ENCODE measurements at regions not wholly inside any gene's neighbourhood (a gene's known extent, or its start where the extent isn't known, plus 50 kb on each side); places are given as distances from the start of the nearest gene placed in this dataset.

- no peaks in the 10 kb centered on the region for H3K9me2 ChIP-seq (ENCODE audit: insufficient read depth, low read length)
- TF ChIP-seq RAD21 (conservative IDR thresholded peaks at IDR 0.05) (no peak), EP300 (conservative IDR thresholded peaks at IDR 0.05; ENCODE audit: poor library complexity, severe bottlenecking) (no peak), REST (IDR thresholded peaks at IDR 0.05; ENCODE audit: borderline replicate concordance) (no peak), TAF1 (IDR thresholded peaks at IDR 0.05; ENCODE audit: low read depth) (no peak), MXI1 (conservative IDR thresholded peaks at IDR 0.05; ENCODE audit: poor library complexity, severe bottlenecking) (no peak), EZH2 (IDR thresholded peaks at IDR 0.05; ENCODE audit: borderline replicate concordance, insufficient read depth, low read length, poor library complexity, severe bottlenecking) (no peak), SMC3 (conservative IDR thresholded peaks at IDR 0.05; ENCODE audit: poor library complexity) (no peak), POLR2AphosphoS5 (IDR thresholded peaks at IDR 0.05) (no peak)
- TF ChIP-seq, protein P1, sequence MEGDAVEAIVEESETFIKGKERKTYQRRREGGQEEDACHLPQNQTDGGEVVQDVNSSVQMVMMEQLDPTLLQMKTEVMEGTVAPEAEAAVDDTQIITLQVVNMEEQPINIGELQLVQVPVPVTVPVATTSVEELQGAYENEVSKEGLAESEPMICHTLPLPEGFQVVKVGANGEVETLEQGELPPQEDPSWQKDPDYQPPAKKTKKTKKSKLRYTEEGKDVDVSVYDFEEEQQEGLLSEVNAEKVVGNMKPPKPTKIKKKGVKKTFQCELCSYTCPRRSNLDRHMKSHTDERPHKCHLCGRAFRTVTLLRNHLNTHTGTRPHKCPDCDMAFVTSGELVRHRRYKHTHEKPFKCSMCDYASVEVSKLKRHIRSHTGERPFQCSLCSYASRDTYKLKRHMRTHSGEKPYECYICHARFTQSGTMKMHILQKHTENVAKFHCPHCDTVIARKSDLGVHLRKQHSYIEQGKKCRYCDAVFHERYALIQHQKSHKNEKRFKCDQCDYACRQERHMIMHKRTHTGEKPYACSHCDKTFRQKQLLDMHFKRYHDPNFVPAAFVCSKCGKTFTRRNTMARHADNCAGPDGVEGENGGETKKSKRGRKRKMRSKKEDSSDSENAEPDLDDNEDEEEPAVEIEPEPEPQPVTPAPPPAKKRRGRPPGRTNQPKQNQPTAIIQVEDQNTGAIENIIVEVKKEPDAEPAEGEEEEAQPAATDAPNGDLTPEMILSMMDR (IDR thresholded peaks at IDR 0.05; ENCODE audit: poor library complexity, severe bottlenecking) = no peak
- H3F3A ChIP-seq (ENCODE audit: insufficient read depth, low read length, poor library complexity, severe bottlenecking) = no peaks in the 10 kb centered on the region
- no peaks in the 10 kb centered on the region for H3K79me2 ChIP-seq (replicated peaks; ENCODE audit: insufficient read depth, low read length)
- no peaks in the 10 kb centered on the region for H3K27me3 ChIP-seq (ENCODE audit: insufficient read depth, low read depth, low read length)
- H3K9ac ChIP-seq (ENCODE audit: low read length) = no peak overlapping the region
- H3K9me3 ChIP-seq (ENCODE audit: low read length) = no peaks in the 10 kb centered on the region
- no peaks in the 10 kb centered on the region for H4K20me1 ChIP-seq (ENCODE audit: insufficient read depth)
- H3K36me3 ChIP-seq (ENCODE audit: insufficient read depth, low read length) = no peaks in the 10 kb centered on the region
- no peak overlapping the region for H3K27ac ChIP-seq (ENCODE audit: low read length)
- H3K4me2 ChIP-seq (ENCODE audit: low read length) = no peak overlapping the region
- no peak overlapping the region for H3K4me3 ChIP-seq (ENCODE audit: low read length)
- no peak overlapping the region for H2AFZ ChIP-seq (ENCODE audit: low read depth, low read length)
These were observed 636.6 kb upstream of the DPP6 start for GRCh38 chr7:153415632-153416031.

- Histone ChIP-seq H3K4me3 (ENCODE audit: low read length) (no peak overlapping the region), H3K9me2 (ENCODE audit: insufficient read depth, low read length) (no peaks in the 10 kb centered on the region), H3K4me2 (ENCODE audit: low read length) (no peak overlapping the region), H4K20me1 (ENCODE audit: insufficient read depth) (no peaks in the 10 kb centered on the region), H3K9me3 (ENCODE audit: low read length) (no peaks in the 10 kb centered on the region), H3K79me2 (replicated peaks; ENCODE audit: insufficient read depth, low read length) (no peaks in the 10 kb centered on the region), H3K9ac (ENCODE audit: low read length) (no peak overlapping the region), H3K27me3 (ENCODE audit: insufficient read depth, low read depth, low read length) (no peaks in the 10 kb centered on the region), H3K36me3 (ENCODE audit: insufficient read depth, low read length) (no peaks in the 10 kb centered on the region), H2AFZ (ENCODE audit: low read depth, low read length) (no peak overlapping the region), H3K27ac (ENCODE audit: low read length) (no peak overlapping the region), H3F3A (ENCODE audit: insufficient read depth, low read length, poor library complexity, severe bottlenecking) (no peaks in the 10 kb centered on the region)
- TF ChIP-seq REST (IDR thresholded peaks at IDR 0.05; ENCODE audit: borderline replicate concordance) = no peak
- no peak for TF ChIP-seq SMC3 (conservative IDR thresholded peaks at IDR 0.05; ENCODE audit: poor library complexity)
- TF ChIP-seq EZH2 (IDR thresholded peaks at IDR 0.05; ENCODE audit: borderline replicate concordance, insufficient read depth, low read length, poor library complexity, severe bottlenecking) = no peak
- TF ChIP-seq POLR2AphosphoS5 (IDR thresholded peaks at IDR 0.05) = no peak
- TF ChIP-seq EP300 (conservative IDR thresholded peaks at IDR 0.05; ENCODE audit: poor library complexity, severe bottlenecking) = no peak
- TF ChIP-seq, protein P1 (IDR thresholded peaks at IDR 0.05; ENCODE audit: poor library complexity, severe bottlenecking) = no peak
- no peak for TF ChIP-seq MXI1 (conservative IDR thresholded peaks at IDR 0.05; ENCODE audit: poor library complexity, severe bottlenecking)
- no peak for TF ChIP-seq TAF1 (IDR thresholded peaks at IDR 0.05; ENCODE audit: low read depth)
- no peak for TF ChIP-seq RAD21 (conservative IDR thresholded peaks at IDR 0.05)
These were observed 629.6 kb upstream of the DPP6 start for GRCh38 chr7:153422291-153423209.
